ENCODE measurements at regions not wholly inside any gene's neighbourhood (a gene's known extent, or its start where the extent isn't known, plus 50 kb on each side); places are given as distances from the start of the nearest gene placed in this dataset.

GRCh38 chr9:38141746-38142591, 72.9 kb upstream of the SHB start:
- Histone ChIP-seq H3K36me3 (replicated peaks in 1 of 2; ENCODE audit: control insufficient read depth in 1 of 2, insufficient read depth in 2 of 2, low read length in 2 of 2) (no peaks in the 10 kb centered on the region), H3K9me3 (ENCODE audit: low read length) (no peaks in the 10 kb centered on the region), H3K27ac (ENCODE audit: extremely low read length, insufficient read depth, low read length) (no peak overlapping the region), H3K4me2 (ENCODE audit: low read depth, low read length) (no peak overlapping the region), H2AFZ (ENCODE audit: low read length) (no peak overlapping the region), H3K27me3 (ENCODE audit: control insufficient read depth in 1 of 2, insufficient read depth in 2 of 2, low read length in 2 of 2) (peaks cover 1 to 49% of the 10 kb centered on the region in 2 experiments; a peak in 3 of 5 replicates), H3K4me3 (replicated peaks in 1 of 3; ENCODE audit: insufficient read depth in 1 of 3, low read depth in 2 of 3, low read length in 3 of 3) (no peak overlapping the region), H3K79me2 (ENCODE audit: insufficient read depth, low read length) (no peaks in the 10 kb centered on the region), H3K4me1 (ENCODE audit: insufficient read depth, low read length) (no peaks in the 10 kb centered on the region), H4K20me1 (ENCODE audit: insufficient read depth, low read length) (no peaks in the 10 kb centered on the region), H3K9ac (ENCODE audit: insufficient read depth, low read depth, low read length) (no peak overlapping the region)
- BruUV-seq (replicated peaks) = no TSS peak
- intact Hi-C loops (cut with micrococcal nuclease; ENCODE audit: unreplicated experiment) (loop anchor here (5.0 kb wide), 1 partner anchor 1355 kb away; no protein-coding TSS in a partner anchor), in situ Hi-C loops (cut with HindIII; ENCODE audit: extremely low pct_ligation_motif_present, low pct_unique_long_range_greater_than_20kb) (no loop called here)
- no peak for DNase-seq (ENCODE audit: low spot score)
- ChIA-PET POLR2A (no interaction called here), CTCF (ENCODE audit: low intra/inter-chr PET ratio, low total read pairs) (no interaction called here)
- 9% methylated on average over 4 of the region's 4 CpGs for WGBS (ENCODE audit: low lambda C conversion rate)
- ATAC-seq = no peak
- no peak for FAIRE-seq
- TF ChIP-seq HDAC2 (CRISPR knock-in tag; IDR thresholded peaks at IDR 0.05) = no peak
- no peak for TF ChIP-seq ARID3A (IDR thresholded peaks at IDR 0.05; ENCODE audit: low read depth, low read length)
- no peak for TF ChIP-seq LRRFIP1 (CRISPR knock-in tag; conservative IDR thresholded peaks at IDR 0.05)
- TF ChIP-seq ZNF841 (CRISPR knock-in tag; IDR thresholded peaks at IDR 0.05; ENCODE audit: borderline replicate concordance) = no peak
- no peak for TF ChIP-seq SSRP1 (CRISPR knock-in tag; IDR thresholded peaks at IDR 0.05)
- TF ChIP-seq ZNF784 (CRISPR knock-in tag; IDR thresholded peaks at IDR 0.05; ENCODE audit: borderline replicate concordance) = no peak
- no peak for TF ChIP-seq TERF1 (CRISPR knock-in tag; IDR thresholded peaks at IDR 0.05)
- no peak for TF ChIP-seq STAT6 (CRISPR knock-in tag; IDR thresholded peaks at IDR 0.05; ENCODE audit: borderline replicate concordance)
- no peak for TF ChIP-seq HMGXB4 (CRISPR knock-in tag; IDR thresholded peaks at IDR 0.05; ENCODE audit: borderline replicate concordance in 1 of 2, low read depth in 1 of 2)
